IgD-negative memory B cell (primary cell): ENCODE measurements at regions not wholly inside any gene's neighbourhood (a gene's known extent, or its start where the extent isn't known, plus 50 kb on each side); places are given as distances from the start of the nearest gene placed in this dataset.

ENCODE experiments used
- H3K27ac Mint-ChIP-seq, 3 donors: one replicate each; pipeline ENCODE4 v1.8.0; 2020 to 2022; ENCODE audit warnings: mild to moderate bottlenecking in 3 of 3, mixed read lengths in 3 of 3, moderate library complexity in 1 of 3
- H3K27me3 Mint-ChIP-seq: one replicate; pipeline ENCODE4 v1.8.0; 2021; ENCODE audit warnings: mixed read lengths
- H3K36me3 Mint-ChIP-seq: one replicate; pipeline ENCODE4 v1.8.0; 2020; ENCODE audit warnings: mild to moderate bottlenecking, mixed read lengths
- H3K4me1 Mint-ChIP-seq, 3 donors: one replicate each; pipeline ENCODE4 v1.8.0; 2020 to 2022; ENCODE audit warnings: mixed read lengths in 3 of 3, mild to moderate bottlenecking in 1 of 3
- H3K4me3 Mint-ChIP-seq, 4 donors: one replicate each; pipeline ENCODE4 v1.8.0; 2020 to 2022; ENCODE audit warnings: mild to moderate bottlenecking in 4 of 4, mixed read lengths in 4 of 4, moderate library complexity in 3 of 4
- H3K9me3 Mint-ChIP-seq, 3 donors: one replicate each; pipeline ENCODE4 v1.8.0; 2020 to 2021; ENCODE audit warnings: mixed read lengths in 3 of 3, mild to moderate bottlenecking in 1 of 3

DNA sequence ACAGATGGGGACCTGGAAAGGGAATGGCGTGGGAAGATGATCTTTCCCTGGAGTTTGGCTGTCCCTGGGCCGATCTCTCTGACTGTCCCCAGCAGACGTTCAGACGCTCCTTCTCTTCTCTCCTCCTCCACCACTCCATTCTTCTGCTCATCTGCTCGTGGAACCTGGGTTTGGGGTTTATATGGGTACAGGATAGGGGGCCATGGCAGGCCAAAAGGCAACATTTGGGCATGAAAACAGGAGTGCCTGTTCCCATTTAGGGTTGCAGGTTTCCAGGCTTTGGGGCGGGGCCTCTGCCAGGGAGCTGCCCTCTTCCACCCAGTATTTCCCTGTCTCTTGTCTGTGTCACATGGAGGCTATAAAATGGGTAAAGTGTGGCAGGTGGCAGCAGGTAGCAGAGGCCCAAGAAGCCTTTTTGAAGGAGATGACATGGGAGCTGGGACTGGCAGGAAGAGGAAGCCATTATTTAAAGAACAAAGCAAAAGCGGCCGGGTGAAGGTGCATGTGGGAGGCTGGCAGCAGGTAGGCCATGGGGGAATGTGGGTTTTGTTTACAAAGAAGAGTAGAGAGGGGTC lies 203.7 kb downstream of the BMP7 start:
- H3K4me1 Mint-ChIP-seq, result peaks cover 0 to 1% (median 0%) of the 10 kb centered on the region in 3 donors
- peaks cover 0 to 5% (median 0%) of the 10 kb centered on the region in 3 donors for H3K9me3 Mint-ChIP-seq
- no peaks in the 10 kb centered on the region for H3K36me3 Mint-ChIP-seq
- H3K4me3 Mint-ChIP-seq, result no peak overlapping the region
- H3K27me3 Mint-ChIP-seq, result peaks cover 13% of the 10 kb centered on the region
- no peak overlapping the region for H3K27ac Mint-ChIP-seq

DNA sequence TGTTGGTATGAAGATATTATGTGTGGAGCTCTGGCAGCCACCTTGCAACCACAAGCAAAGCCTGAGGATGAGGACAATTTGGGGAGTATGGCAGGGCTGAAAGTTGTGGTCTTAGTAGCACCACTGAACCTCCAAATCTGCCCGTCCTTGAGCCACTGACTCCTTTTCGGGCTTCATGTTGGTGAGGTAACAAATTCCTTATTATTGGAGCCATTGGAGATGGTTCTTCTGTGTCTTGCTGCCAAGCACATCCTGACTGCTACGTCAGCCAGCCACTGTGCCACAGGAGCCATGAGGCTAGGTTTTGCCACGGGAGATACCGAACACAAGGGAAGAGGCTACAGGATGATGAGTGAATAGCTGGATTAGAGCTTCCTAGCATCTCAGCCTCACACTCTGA lies 201.6 kb downstream of the BMP7 start:
- no peak overlapping the region for H3K4me3 Mint-ChIP-seq
- H3K27me3 Mint-ChIP-seq, result peaks cover 10% of the 10 kb centered on the region
- H3K4me1 Mint-ChIP-seq, result peaks cover 0 to 1% (median 0%) of the 10 kb centered on the region in 3 donors
- H3K27ac Mint-ChIP-seq, result no peak overlapping the region
- peaks cover 0 to 5% (median 0%) of the 10 kb centered on the region in 3 donors for H3K9me3 Mint-ChIP-seq
- H3K36me3 Mint-ChIP-seq, result no peaks in the 10 kb centered on the region

DNA sequence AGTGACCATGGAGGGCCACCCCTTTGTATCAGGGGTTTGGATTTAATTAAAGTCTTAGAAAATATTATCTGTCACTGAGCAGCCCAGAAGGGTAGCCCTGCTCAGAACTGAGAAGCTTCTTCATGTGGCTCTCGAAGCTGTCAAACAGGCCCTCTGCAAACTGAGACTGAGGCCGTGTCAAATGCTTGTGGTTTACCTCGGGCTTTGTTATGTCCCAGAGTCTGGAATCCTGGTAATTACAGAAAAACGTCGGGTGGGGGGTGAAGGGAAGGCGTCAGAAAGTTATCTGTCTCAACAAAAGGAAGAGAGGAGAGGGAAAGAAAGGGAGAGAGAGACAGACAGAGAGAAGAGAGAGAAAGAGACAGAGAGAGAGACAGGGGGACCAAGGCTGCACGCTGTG lies 200.8 kb downstream of the BMP7 start:
- Mint-ChIP-seq H3K27me3 (peaks cover 7% of the 10 kb centered on the region), H3K4me1 (peaks cover 0 to 1% (median 0%) of the 10 kb centered on the region in 3 donors), H3K4me3 (no peak overlapping the region), H3K9me3 (peaks cover 0 to 5% (median 0%) of the 10 kb centered on the region in 3 donors), H3K27ac (no peak overlapping the region), H3K36me3 (no peaks in the 10 kb centered on the region)

DNA sequence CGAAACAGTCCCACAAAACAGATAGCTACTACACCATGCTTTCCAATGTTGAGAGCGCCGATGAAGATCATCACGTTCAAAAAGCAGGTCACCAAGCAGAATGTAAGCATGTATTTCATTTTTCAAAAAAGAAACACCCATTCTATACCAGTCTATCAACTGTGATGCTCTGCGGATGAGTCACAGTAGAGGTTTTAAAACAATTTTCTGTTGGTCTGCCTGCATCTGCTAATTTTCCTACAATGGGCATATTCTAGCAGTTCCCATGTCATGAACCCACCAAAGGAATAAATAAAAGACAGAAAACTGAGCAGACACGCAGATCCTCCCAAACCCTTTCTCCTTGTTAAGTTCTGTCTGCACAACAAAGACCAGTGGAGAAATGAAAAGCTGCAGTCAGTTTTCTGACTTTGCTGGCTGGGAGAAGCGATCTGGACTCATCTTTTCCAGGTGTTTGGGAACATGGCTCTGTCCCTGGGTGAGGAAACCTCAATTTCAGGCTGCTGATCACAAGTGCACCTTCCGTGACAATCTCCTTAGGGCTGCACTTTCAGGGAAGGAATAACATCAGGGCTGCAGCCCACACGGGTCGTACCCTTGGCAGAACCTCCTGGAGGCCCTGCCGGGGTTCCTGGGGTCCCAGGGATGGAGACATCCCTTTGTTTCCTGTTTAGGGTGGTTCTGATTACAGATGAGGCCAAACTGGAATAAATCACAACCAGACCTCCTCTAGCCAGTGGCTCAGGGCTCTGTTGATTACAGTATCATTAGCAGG lies 200.1 kb downstream of the BMP7 start:
- Mint-ChIP-seq H3K27me3 (peaks cover 8% of the 10 kb centered on the region), H3K4me3 (no peak overlapping the region), H3K9me3 (peaks cover 0 to 5% (median 0%) of the 10 kb centered on the region in 3 donors), H3K4me1 (no peaks in the 10 kb centered on the region), H3K27ac (no peak overlapping the region), H3K36me3 (no peaks in the 10 kb centered on the region)

DNA sequence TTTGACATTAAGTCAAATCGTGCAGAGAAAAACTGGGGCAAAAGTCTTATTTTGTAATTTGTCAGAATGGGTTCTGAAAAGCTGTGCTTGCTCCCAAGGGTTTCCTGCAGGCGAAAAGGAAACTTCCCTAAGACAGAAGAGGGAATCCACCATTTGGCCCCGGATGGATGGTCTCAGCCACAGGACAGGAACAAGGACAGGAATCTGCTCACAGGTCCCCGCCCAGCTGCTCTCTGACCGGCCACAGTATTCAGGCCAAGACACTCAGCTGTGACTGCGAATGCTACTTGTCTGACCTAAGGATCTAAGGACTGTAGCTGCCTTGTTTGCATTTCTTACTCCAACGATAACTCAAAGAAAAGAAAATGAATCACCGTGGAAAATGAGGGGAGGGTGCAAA lies 197.0 kb downstream of the BMP7 start:
- no peak overlapping the region for H3K4me3 Mint-ChIP-seq
- H3K27ac Mint-ChIP-seq, result no peak overlapping the region
- H3K4me1 Mint-ChIP-seq, result peaks cover 0 to 1% (median 0%) of the 10 kb centered on the region in 3 donors
- peaks cover 10% of the 10 kb centered on the region for H3K27me3 Mint-ChIP-seq
- H3K36me3 Mint-ChIP-seq, result no peaks in the 10 kb centered on the region
- peaks cover 0 to 3% (median 0%) of the 10 kb centered on the region in 3 donors for H3K9me3 Mint-ChIP-seq

DNA sequence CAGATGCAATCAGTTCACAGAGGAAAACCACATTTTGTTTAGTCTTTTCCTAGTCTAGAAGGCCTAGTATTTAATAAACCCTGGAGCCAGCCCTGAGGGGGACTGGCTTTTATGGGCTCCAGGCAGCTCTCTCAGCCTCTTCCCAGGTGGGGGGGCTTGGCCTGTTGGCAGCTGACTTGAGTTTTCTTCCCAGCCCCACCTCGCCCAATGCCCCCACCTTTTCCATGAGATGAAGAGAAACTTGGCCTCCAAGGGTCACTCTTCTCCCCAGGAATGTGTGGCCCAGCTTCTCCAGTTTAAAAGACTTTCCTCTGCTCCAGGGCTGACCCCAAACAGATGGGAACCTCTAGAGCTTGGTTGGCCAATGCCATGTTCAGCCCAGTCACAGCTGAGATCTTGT lies 196.1 kb downstream of the BMP7 start:
- peaks cover 0 to 4% (median 3%) of the 10 kb centered on the region in 3 donors for H3K9me3 Mint-ChIP-seq
- H3K27ac Mint-ChIP-seq, result no peak overlapping the region
- H3K4me3 Mint-ChIP-seq, result no peak overlapping the region
- no peaks in the 10 kb centered on the region for H3K36me3 Mint-ChIP-seq
- H3K4me1 Mint-ChIP-seq, result peaks cover 0 to 1% (median 0%) of the 10 kb centered on the region in 3 donors
- peaks cover 10% of the 10 kb centered on the region for H3K27me3 Mint-ChIP-seq

DNA sequence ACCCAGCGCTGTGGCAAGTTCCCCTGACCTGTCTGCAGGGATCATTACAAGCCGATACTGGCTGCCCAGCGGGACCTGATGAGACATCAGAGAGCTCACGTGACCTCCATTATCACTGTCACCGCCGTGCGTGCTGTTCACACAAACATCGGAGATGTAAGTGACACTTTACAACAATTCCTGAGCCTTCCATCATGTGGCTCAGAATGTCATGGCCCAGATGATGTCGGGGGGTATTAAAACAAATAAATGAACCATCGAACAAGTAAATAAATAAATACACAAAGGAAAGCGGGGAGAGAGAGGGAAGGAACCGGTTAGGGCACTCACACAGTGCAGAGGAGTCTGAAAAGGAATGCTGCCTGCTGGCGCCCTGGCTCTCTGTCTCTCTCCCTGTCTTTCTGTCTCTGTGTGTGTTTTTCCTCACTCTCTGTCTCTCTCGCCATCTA lies 195.1 kb downstream of the BMP7 start:
- peaks cover 0 to 1% (median 0%) of the 10 kb centered on the region in 3 donors for H3K4me1 Mint-ChIP-seq
- H3K27me3 Mint-ChIP-seq, result peaks cover 10% of the 10 kb centered on the region
- H3K9me3 Mint-ChIP-seq, result peaks cover 0 to 10% (median 2%) of the 10 kb centered on the region in 3 donors
- no peak overlapping the region for H3K27ac Mint-ChIP-seq
- H3K36me3 Mint-ChIP-seq, result no peaks in the 10 kb centered on the region
- no peak overlapping the region for H3K4me3 Mint-ChIP-seq

DNA sequence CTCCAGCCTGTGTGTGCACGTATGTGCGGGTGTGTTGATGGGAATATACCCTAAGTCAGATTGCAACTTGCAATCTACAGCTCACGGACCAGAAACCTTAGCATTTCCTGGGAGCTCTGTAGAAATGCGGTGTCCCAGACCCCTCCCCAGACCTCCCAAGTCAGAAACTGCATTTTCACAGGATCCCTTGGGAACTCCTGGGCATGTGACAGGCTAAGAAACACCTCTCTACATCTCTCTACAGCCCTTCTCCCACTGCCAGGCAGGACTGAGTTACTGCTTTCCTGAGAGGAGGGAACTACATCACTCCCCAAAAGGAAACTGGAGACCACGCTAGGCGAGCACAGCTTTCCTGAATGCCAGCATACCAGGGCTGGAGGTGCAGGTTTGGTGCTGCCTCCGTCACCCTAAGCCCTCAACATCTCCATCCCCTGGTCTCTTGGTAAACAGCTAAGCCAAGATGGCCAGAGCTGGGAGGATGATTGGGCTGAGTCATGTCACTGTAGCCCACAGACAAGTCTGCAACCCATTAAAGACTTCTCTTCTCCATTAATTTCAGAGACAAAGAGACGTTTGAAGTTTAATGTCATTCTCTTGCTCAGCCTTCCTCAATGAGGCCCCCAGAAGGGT lies 194.4 kb downstream of the BMP7 start:
- Mint-ChIP-seq H3K27ac (no peak overlapping the region), H3K36me3 (no peaks in the 10 kb centered on the region), H3K4me3 (no peak overlapping the region), H3K4me1 (peaks cover 0 to 1% (median 0%) of the 10 kb centered on the region in 3 donors), H3K9me3 (peaks cover 0 to 14% (median 7%) of the 10 kb centered on the region in 3 donors), H3K27me3 (peaks cover 9% of the 10 kb centered on the region)

DNA sequence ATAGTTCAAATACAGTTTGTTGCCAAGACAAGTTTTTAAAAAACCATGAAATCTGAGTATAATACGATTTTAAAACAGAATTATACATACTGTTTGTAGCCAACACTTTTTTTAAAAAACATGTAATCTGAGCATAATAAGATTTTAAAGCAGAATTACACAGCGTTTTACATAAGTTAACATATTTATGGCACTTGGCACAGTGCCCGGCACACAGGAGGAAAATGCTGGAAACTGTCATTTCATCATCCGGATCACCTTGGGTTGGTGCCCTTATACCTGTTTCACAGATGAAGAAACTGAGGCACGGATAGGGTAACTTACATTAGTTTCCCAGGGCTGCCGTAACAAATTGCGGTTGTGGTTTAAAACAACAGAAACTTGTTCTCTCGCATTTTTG lies 193.0 kb downstream of the BMP7 start:
- Mint-ChIP-seq H3K27ac (no peak overlapping the region), H3K9me3 (peaks cover 0 to 23% (median 15%) of the 10 kb centered on the region in 3 donors), H3K4me3 (no peak overlapping the region), H3K4me1 (peaks cover 0 to 1% (median 0%) of the 10 kb centered on the region in 3 donors), H3K36me3 (no peaks in the 10 kb centered on the region), H3K27me3 (peaks cover 9% of the 10 kb centered on the region)

DNA sequence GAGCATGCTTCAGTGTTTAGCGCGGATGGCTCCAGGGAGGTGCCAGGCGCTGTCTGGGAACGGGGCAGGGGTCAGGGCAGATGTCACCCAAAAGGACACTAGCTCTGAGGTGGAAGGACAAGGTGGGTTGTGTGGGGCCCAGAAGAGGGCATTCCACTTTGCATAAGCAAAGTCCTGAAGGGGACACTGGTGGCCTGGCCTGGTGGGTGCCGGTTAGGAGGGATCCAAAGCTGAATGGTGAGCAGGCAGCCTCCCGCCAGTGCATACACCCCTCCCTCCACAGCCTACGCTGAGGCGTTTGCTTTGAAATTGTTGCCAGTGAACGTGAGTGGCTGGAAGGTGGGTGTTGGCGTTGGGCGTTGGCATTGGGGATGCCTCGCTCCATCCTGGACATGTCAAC lies 192.1 kb downstream of the BMP7 start:
- H3K9me3 Mint-ChIP-seq, result peaks cover 3 to 23% (median 15%) of the 10 kb centered on the region in 3 donors
- H3K27me3 Mint-ChIP-seq, result peaks cover 9% of the 10 kb centered on the region
- peaks cover 0 to 1% (median 0%) of the 10 kb centered on the region in 3 donors for H3K4me1 Mint-ChIP-seq
- H3K4me3 Mint-ChIP-seq, result no peak overlapping the region
- no peak overlapping the region for H3K27ac Mint-ChIP-seq
- no peaks in the 10 kb centered on the region for H3K36me3 Mint-ChIP-seq

DNA sequence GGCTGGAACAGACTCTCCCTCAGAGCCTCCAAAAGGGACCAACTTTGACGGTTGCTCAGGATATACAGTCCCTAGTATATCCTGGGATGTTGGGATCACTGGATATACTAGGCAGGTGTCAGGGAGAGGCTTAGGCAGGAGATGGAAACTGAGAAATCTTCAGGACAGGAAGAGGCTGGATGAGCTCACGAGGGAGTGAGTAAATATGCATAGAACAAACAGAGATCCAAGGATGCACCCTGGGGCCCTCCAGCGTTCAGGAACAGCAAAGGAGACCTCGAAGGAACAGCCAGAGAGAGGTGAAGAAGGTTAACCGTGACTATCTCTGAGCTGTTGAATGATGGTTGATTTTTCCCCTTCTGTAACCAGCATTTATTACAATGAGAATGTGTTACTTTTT lies 191.3 kb downstream of the BMP7 start:
- peaks cover 3 to 28% (median 15%) of the 10 kb centered on the region in 3 donors for H3K9me3 Mint-ChIP-seq
- H3K36me3 Mint-ChIP-seq, result no peaks in the 10 kb centered on the region
- no peak overlapping the region for H3K4me3 Mint-ChIP-seq
- peaks cover 0 to 1% (median 0%) of the 10 kb centered on the region in 3 donors for H3K4me1 Mint-ChIP-seq
- peaks cover 7% of the 10 kb centered on the region for H3K27me3 Mint-ChIP-seq
- no peak overlapping the region for H3K27ac Mint-ChIP-seq

DNA sequence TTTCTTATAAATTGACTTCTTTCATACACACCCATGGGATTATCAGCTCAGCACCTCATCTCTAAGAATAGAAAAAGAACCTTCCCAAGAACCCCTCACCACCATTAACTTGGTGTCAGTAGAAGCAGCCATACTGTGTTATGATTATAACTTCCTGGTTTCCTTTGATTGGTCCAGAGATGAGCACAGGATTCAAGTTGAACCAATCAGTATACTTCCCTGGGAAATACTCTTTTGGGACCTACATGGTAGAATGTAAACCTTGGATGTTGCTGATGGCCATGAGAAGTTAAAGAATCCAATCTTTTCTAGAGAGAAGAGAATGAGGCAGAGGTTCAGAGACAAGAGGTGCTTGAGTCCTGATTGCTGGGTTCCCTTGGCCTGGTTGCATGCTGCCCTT lies 190.8 kb downstream of the BMP7 start:
- Mint-ChIP-seq H3K4me1 (peaks cover 0 to 1% (median 0%) of the 10 kb centered on the region in 3 donors), H3K27me3 (peaks cover 7% of the 10 kb centered on the region), H3K4me3 (no peak overlapping the region), H3K27ac (no peak overlapping the region), H3K9me3 (peaks cover 3 to 31% (median 15%) of the 10 kb centered on the region in 3 donors), H3K36me3 (no peaks in the 10 kb centered on the region)

DNA sequence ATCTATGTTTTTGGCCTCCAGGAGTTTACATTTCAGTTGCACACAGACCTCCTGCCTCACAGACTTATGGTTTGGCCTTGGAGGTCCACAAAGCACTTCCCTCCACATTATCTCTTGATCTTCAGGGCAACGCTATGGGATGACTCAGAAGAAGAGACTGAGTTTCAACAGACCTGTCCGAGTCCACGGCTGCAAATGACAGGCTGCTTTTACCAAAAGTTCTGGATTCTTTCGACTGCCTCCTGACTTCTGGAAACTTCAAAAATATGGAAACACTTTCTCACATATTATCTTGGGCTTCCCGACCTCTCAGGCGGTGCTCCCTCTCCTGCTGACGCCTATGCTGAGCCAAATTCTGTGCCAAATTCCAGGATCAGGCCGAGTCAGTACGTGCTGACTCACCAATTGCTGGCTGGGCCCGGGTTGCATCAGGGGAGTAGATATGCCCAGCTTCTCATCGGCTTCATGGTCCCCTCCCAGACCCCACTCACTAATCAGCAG lies 190.2 kb downstream of the BMP7 start:
- peaks cover 3 to 31% (median 15%) of the 10 kb centered on the region in 3 donors for H3K9me3 Mint-ChIP-seq
- H3K4me1 Mint-ChIP-seq, result peaks cover 0 to 1% (median 0%) of the 10 kb centered on the region in 3 donors
- no peak overlapping the region for H3K27ac Mint-ChIP-seq
- H3K27me3 Mint-ChIP-seq, result peaks cover 4% of the 10 kb centered on the region
- no peak overlapping the region for H3K4me3 Mint-ChIP-seq
- no peaks in the 10 kb centered on the region for H3K36me3 Mint-ChIP-seq

DNA sequence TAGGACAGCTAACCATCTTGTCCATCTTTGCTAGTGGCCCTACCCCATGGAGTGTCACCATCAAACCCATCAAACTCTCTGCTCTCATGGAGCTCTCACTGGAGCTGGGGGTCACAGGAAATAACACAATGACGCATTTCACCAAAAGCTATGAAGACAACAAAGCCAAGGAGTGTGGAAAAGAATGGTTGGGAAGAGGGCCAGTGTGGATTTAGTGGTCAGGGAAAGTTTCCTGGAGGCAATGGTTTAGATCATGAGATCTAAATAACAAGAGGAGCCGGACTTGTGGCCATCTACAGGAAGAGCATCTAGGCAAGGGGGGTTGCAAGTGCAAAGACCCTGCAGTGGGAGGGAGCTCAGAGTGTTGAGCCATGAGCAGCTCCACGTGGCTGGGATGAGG lies 189.5 kb downstream of the BMP7 start:
- Mint-ChIP-seq H3K9me3 (peaks cover 3 to 31% (median 15%) of the 10 kb centered on the region in 3 donors), H3K27me3 (peaks cover 2% of the 10 kb centered on the region), H3K36me3 (no peaks in the 10 kb centered on the region), H3K4me1 (no peaks in the 10 kb centered on the region), H3K4me3 (no peak overlapping the region), H3K27ac (no peak overlapping the region)

DNA sequence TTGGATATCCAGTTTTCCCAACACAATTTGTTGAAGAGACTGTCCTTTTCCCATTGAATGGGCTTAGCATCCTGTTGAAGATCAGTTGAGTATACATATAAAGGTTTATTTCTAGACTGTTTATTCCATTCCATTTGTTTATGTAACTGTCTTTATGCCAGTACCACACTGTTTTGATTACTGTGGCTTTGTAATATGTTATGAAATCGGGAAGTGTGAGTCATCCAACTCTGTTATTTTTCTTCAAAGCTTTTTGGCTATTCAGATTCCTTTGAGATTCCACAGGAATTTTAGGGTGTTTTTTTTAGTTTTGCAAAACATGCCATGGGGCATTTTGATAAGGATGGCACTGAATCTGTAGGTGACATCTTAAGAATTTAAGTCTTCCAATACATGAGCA lies 188.3 kb downstream of the BMP7 start:
- peaks cover 3% of the 10 kb centered on the region for H3K27me3 Mint-ChIP-seq
- H3K9me3 Mint-ChIP-seq, result peaks cover 6 to 31% (median 15%) of the 10 kb centered on the region in 3 donors
- H3K4me1 Mint-ChIP-seq, result no peaks in the 10 kb centered on the region
- no peak overlapping the region for H3K4me3 Mint-ChIP-seq
- no peak overlapping the region for H3K27ac Mint-ChIP-seq
- no peaks in the 10 kb centered on the region for H3K36me3 Mint-ChIP-seq
